ENCODE measurements at regions not wholly inside any gene's neighbourhood (a gene's known extent, or its start where the extent isn't known, plus 50 kb on each side); places are given as distances from the start of the nearest gene placed in this dataset.

DNA sequence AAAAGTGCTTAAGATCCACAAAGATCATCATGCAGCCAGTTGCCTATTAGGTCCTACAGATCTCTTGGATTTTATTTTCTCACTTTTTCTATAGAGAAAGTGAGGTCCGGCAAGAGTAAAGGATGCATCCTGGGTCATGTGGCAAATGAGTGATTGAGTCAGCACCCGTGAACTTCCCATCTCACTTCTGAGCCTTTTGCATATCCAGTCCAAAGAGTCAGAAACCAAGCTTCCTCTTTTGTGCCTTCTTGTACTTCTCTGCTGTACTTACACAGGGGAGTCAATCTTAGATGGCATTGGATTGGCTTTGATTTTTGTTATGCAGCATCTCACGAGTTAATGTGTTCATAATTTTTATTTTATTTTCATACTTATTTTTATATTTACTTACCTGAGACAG lies 114.2 kb upstream of the IRX5 start:
- intact Hi-C loops (cut with DNase I): loop anchor here (5.0 to 10.0 kb wide), 4 partner anchors 121 to 1042 kb away; no protein-coding TSS in a partner anchor
- ATAC-seq (no peak), DNase-seq (ENCODE audit: missing footprints) (no peak)

DNA sequence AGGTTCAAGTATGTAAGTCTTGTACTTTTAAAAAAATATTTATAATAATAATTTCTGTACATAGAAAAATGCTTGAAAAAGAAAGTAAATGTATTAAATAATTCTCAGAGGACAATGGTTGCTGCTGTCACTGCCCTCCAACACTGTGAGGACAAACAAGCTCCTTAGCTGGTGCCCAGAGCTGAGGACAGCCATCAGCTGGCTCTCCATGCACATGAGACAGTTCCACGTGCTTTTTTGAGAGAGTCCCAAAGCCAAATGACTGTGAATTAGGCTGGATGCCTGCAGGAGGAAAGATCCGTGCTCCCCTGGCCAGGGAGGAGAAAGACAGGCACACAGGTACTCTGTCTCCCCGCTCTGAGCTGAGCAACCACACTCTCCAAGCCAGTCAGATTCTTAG lies 115.5 kb upstream of the IRX5 start:
- peak; percentile 78 for ATAC-seq
- DNase-seq (ENCODE audit: missing footprints): no peak
- intact Hi-C loops (cut with DNase I): loop anchor here (5.0 to 10.0 kb wide), 4 partner anchors 122 to 1040 kb away; no protein-coding TSS in a partner anchor

DNA sequence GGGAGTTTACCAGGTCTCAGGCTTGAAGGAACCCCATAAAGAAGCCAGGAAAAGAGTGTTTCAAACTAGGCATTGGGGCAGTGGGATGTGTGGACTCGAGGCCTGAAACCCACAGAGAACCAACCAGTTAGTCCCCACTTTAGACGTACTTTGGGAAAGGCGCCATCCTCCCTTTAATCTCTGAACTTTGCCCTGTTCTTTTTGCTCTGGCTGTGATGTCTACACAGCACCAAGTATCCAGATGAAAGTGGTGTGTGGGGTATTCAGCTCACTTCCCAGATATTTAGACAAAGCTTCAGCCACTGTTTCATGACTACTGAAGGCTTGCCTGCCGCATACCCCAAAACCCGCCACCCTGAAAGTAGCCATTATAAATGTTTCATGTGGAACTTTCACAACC lies 116.9 kb upstream of the IRX5 start:
- DNase-seq (ENCODE audit: missing footprints) (no peak), ATAC-seq (no peak)
- intact Hi-C loops (cut with DNase I): loop anchor here (5.0 to 10.0 kb wide), 3 partner anchors 329 to 1039 kb away; no protein-coding TSS in a partner anchor

DNA sequence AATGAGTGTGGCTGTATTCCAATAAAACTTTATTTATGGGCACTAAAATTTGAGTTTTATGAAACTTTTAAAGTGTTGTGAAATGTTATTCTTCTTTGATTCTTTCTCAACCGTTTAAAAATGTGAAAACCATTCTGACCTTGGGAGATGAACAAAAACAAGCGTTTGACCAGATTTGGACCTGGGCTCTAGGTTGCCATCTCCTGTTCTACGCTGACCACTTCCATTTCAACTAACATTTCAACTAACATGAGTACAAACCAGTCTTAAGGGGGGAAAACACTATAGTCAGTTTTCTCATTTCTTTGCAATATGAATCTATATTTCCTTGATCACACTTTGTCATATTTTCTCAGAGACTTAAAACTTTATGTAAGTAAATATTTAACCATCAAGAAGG lies 118.4 kb upstream of the IRX5 start:
- DNase-seq (ENCODE audit: missing footprints) (no peak), ATAC-seq (no peak)
- intact Hi-C loops (cut with DNase I): loop anchor here (5.0 to 10.0 kb wide), 3 partner anchors 327 to 1037 kb away; no protein-coding TSS in a partner anchor

DNA sequence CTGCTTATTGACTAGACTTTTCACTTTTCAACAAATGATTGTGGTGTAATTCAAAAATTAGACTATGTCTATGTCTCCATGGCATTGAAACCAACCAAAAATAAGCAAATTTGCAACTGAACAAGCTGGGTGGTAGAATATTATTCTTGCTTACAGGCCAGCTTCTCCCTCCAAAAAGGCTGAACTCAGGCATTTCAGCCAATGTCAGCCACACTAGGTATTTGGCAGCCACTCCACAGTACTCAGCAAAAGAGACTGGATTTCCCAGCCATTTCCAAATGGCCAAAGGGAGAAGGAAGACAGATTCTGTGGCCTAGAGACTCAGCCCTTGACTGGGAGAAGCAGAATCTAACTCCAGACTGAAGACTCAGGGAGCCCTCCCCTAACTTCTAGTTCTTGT lies 121.8 kb upstream of the IRX5 start:
- ATAC-seq (peak; percentile 39), DNase-seq (ENCODE audit: missing footprints) (no peak)
- intact Hi-C loops (cut with DNase I): loop anchor here (10.0 kb wide), 1 partner anchor 404 kb away; no protein-coding TSS in a partner anchor

DNA sequence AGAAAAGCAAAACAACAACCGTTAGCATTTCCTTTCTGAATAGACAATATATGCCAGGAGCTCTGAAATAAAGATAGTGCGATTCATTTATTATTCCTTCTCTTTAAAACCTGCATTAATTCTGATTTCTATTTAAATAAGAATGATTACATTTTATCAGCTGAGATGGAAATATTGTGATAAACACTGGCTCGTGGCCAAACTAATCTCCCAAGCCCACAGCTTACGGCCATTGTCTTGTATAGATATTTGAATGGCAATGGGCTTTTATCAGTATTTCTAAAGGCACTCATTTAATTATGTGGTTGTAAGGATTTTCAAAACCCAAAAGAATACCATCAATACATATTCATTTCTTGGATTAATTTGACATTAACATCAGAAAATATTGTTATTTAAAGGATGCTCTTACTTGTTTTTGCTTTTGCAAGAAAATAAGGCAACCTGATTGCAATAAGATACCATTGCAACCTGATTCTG lies 123.7 kb upstream of the IRX5 start:
- intact Hi-C loops (cut with DNase I): loop anchor here (10.0 kb wide), 1 partner anchor 402 kb away; no protein-coding TSS in a partner anchor

DNA sequence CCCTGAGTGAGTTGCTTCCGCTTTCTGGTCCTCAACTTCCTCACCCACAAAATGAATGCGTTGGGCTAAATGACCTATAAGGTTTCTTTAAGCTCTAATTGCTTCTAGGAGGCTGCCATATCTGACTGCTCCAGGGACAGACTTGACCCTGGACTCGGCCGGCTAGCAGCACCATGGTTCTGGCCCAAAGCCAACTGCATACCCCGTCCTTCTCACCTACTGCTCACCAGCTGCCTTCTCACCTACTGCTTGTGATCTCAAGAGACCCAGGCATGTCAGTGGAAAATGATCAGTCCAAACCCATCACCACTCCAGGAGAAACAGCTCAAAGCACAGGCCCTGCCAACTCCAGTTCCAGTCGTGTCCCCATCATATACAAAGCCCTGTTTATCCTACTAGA lies 124.3 kb upstream of the IRX5 start:
- no peak for ATAC-seq
- no peak for DNase-seq (ENCODE audit: missing footprints)
- intact Hi-C loops (cut with DNase I): loop anchor here (10.0 kb wide), 1 partner anchor 402 kb away; no protein-coding TSS in a partner anchor

More for the DNA sequence above, 123.7 kb upstream of the IRX5 start:
- no peak for DNase-seq (ENCODE audit: missing footprints)
- ATAC-seq: no peak

DNA sequence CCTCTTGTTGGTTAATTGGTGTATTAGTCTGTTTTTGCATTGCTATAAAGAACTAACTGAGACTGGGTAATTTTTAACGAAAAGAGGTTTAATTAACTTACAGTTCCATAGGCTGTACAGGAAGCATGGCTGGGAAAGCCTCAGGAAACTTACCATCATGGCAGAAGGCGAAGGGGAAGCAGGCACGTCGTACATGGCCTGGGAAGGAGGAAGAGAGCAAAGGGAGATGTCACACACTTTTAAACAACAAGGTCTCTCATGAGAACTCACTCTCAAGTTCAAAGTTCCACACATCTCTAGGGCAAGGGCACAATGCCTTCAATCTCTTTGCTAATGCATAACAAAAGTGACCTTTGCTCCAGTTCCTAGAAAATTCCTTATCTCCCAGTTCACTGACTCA lies 125.0 kb upstream of the IRX5 start:
- no peak for DNase-seq (ENCODE audit: missing footprints)
- intact Hi-C loops (cut with DNase I): loop anchor here (10.0 kb wide), 1 partner anchor 401 kb away; no protein-coding TSS in a partner anchor
- ATAC-seq: peak; percentile 5

DNA sequence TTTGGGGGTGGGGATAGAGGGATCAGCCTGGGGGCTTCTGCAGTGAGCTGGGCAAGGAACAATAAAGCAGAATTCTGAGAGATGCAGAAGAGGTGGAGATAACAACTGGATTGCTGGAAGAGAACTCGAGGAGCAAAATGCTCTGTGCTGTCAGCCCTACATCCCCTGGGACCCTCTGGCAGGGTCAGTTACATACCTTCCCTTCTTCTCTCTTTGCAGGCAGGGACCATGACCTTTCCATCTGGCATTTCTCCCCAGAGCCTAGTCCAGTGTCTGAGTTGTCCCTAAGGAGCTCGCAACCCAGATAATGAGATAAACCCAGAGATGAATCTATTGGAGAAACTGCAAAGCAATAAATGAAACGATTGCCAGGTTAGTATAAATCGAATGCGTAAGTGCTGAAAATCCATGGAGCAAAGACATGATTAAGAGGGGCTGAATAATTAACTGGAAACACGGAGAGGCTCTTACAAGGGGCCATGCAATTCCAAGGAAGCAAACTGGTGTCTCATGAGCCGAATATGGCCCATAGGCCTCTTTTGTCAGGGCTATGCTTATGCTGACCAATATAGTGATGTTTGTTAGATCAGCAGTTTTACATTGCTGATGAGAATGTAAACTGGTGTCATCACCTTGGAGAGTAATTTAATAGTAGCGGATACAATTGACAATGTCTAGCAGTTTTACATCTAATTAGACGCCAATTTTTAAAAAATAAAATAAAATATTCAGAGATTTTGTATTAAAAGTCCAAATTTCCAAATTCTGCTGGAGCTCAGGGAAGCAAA lies 129.4 kb upstream of the IRX5 start:
- DNase-seq (ENCODE audit: missing footprints): no peak
- ATAC-seq: no peak
- intact Hi-C loops (cut with DNase I): loop anchor here (10.0 kb wide), 1 partner anchor 396 kb away; no protein-coding TSS in a partner anchor

DNA sequence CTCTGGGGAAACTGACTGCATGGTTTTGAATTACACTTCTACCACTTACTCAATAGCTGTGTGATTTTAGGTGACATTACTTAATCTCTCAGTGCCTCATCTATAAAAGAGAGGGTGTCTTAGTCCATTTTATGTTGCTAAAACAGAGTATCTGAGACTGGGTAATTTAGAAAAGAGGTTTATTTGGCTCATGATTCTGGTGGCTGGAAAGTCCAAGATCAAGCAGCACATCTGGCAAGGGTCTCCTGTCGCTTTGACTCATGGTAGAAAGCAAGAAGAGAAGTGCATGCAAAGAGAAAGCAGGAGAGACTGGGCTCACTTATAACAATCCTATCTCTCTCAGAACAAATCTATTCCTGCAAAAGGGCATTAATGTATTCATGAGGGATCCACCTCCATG lies 132.4 kb upstream of the IRX5 start:
- intact Hi-C loops (cut with DNase I): no loop called here
- no peak for DNase-seq (ENCODE audit: missing footprints)
- no peak for ATAC-seq

DNA sequence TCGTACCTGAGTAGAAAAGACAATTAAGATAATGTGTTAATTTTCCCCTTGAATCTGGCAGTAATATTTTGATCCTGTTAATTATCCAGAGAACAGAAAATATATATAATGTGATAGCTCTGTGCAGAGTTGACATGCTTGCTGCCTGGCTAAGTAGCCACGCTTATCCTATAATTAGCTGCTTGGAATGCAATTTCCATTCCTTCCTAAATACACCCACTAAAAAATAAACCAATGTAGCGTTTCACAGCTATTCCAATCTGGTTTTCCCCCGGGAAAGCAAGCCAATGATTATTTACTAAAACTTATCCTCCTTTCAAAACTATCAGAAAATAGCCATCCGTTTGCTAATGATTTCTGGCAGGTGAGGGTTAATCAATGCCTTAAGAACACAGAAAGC lies 134.5 kb upstream of the IRX5 start:
- intact Hi-C loops (cut with DNase I): no loop called here
- ATAC-seq: no peak

DNA sequence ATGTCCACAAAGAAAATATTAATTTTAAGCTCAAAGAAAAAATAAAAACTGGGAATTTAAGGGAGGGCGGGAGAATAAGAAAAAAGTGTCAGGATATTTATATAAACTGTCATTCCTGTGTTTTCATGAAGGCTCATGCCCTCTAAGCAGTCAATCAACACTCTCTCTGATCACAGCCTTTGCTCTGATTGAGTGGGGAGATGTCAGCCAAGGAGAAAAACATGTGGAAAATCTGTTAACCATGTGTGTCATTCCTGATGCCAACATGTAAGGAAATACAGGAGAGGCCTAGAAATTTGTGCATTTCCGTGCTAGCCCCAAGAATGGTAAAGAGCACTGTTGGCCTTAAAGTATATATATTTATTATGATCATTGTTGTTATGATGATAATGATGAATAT lies 137.9 kb upstream of the IRX5 start:
- ATAC-seq: no peak

More for the DNA sequence above, 134.5 kb upstream of the IRX5 start:
- DNase-seq (ENCODE audit: missing footprints): no peak

DNA sequence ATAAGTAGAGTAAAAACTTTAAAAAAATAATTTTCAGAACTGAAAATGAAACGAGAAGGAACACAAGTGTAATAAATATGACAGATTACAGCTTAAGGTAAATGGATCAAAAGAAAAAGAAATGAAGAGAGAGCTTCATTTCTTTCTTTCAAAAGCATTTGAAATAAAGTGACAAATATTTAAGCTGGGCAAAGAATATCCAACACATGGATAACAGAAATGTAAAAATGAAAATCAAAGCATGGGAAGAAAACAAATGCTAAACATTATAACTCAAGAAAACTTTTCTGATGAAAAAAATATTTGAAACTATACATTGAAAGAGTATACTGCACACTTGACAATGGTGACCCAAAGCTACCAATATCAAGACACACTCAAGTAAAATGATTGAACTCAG lies 143.6 kb upstream of the IRX5 start:
- intact Hi-C loops (cut with DNase I): no loop called here
- DNase-seq (ENCODE audit: missing footprints): no peak
- no peak for ATAC-seq

More for the DNA sequence above, 137.9 kb upstream of the IRX5 start:
- no peak for DNase-seq (ENCODE audit: missing footprints)
- intact Hi-C loops (cut with DNase I): no loop called here

DNA sequence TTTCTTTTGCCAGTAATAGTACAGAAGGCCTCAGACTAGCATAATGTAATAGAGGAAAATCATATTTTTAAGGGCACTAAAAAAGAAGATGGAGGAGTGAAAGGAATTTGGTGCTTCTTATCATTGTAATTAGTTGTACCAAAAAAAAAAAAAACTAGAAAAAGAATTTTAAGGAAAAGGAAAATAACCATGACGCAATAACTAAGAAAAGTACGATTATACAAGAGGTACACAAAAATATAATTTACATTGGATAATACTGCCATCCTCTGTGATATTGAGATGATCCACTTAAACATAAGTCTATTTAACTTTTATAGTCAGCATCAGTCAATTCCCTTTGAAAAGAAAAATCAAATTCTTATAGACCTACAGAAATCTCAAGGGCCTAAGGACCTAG lies 146.7 kb upstream of the IRX5 start:
- no peak for ATAC-seq
- no peak for DNase-seq (ENCODE audit: missing footprints)
- intact Hi-C loops (cut with DNase I): no loop called here

DNA sequence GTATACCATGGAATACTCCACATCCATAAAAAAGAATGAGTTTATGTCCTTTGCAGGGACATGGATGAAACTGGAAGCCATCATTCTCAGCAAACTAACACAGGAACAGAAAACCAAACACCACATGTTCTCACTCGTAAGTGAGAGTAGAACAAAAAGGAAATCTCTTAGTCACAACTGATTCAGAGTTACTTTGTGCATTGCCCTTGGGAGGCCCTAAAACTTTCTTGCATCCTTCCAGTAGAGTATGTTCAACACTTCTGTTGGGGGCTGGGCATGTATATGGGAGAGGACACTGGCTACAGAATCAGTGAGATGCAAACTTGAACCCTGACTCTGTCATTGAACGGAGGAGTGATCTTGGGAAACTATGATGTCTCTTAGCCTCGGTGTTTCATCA lies 147.4 kb upstream of the IRX5 start:
- intact Hi-C loops (cut with DNase I): no loop called here
- DNase-seq (ENCODE audit: missing footprints) (no peak), ATAC-seq (no peak)

DNA sequence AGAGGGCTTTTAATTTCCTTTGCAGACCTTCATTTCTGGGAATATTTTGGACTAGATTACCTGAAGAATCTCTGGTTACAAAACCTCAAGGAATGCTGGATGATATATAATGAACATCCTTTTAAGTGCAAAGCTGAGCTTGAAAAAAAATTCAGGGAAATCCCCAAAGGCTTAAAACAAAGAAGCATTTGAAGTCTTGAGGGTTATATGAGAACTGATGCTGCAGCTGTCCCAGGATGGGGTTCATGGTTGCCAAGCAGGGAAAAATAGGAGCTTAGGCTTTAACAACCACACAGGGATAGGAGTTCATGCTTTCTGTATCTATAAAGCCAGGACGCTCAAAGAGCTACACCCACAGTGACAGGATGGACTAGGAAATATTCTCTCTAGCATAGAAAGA lies 150.4 kb upstream of the IRX5 start:
- intact Hi-C loops (cut with DNase I): no loop called here
- ATAC-seq (no peak), DNase-seq (ENCODE audit: missing footprints) (no peak)

DNA sequence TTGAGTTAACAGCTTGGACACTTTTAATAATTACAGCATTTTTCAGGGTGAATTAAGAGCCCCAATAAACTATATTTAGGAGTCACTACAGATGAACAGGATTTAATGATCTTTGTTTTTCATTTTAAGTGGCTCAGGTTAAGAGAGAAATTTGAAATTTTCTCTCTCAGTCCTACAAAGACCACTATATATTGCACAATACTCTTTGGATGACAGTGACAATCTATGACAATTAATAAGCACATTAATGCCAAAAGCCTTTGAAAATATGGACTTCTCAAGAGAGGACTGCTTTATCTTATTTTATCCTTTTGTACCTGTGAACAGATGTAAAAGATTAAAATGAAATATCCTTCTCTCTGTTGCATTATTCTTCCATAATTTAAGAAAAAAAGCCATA lies 151.1 kb upstream of the IRX5 start:
- ATAC-seq: no peak
- DNase-seq (ENCODE audit: missing footprints): no peak
- intact Hi-C loops (cut with DNase I): no loop called here

DNA sequence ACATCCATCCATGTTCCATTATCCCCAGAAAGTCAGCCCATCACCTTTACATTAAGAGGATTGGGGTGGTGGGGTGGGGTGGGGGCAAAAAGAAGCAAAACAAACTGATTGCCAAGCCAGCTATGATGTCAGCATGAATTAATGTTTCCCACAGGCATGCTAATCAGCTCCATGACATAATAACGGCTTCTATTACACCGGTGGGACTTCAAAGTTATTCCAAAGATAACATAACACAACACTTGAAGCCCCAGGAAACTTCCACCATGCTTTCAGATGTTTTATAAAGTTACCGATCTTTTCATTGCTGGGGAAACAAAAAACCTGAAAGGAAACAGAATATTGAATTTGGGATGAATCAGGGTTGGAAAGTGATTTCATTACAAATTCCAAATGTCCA lies 155.9 kb upstream of the IRX5 start:
- intact Hi-C loops (cut with DNase I): no loop called here
- ATAC-seq (no peak), DNase-seq (ENCODE audit: missing footprints) (no peak)

DNA sequence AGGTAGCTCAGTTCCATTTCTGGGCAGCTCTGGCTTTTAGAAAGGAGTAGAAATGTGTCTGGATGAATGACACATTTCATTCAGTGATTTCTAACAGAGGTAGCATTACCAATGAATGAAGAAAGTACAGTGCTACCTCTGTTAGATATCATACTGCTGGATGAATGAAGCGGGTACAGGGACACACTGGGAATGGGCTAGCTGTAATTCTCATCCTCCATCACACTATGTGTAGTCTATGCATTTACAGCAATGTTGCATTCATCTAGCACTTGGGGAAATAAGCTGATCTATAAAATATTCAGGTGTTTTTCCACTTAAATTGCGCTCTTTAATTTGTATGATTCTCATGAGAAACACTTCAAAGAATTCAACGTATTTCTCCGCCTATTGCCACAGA lies 158.3 kb upstream of the IRX5 start:
- intact Hi-C loops (cut with DNase I): no loop called here
- DNase-seq (ENCODE audit: missing footprints) (no peak), ATAC-seq (no peak)

DNA sequence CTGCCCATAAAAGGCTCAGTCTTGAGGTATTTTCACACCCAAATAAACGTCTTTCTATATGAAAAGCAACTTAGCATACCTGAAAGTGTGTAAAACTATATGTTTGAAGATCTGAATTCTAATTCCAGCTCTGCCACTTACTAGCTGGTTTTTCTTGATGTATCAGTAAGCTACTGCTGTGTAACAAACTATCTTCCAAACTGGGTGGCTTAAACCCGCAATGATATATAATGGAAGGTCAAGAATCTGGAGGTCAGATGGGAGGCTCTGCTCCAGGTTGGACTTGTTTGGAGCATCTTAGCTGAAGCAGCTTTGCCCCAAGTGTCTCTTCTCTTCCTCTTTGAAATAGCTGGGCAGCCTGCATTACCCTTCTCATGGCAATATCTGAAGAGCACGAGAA lies 164.3 kb upstream of the IRX5 start:
- ATAC-seq (no peak), DNase-seq (ENCODE audit: missing footprints) (no peak)
- intact Hi-C loops (cut with DNase I): no loop called here

All from Right ventricle myocardium inferior (tissue), 1 donor.